HG03095 (cell line): ENCODE measurements at regions not wholly inside any gene's neighbourhood (a gene's known extent, or its start where the extent isn't known, plus 50 kb on each side); places are given as distances from the start of the nearest gene placed in this dataset.
A peak's percentile ranks its signal among the peaks of the same experiment; 100 is the strongest.

Source experiments
- ATAC-seq: cut with Tn5 transposase; IDR thresholded peaks from one replicate; pipeline ENCODE4 v1.9.1; 2021; ENCODE audit warnings: moderate library complexity; ENCODE audit not compliant: unreplicated experiment

DNA sequence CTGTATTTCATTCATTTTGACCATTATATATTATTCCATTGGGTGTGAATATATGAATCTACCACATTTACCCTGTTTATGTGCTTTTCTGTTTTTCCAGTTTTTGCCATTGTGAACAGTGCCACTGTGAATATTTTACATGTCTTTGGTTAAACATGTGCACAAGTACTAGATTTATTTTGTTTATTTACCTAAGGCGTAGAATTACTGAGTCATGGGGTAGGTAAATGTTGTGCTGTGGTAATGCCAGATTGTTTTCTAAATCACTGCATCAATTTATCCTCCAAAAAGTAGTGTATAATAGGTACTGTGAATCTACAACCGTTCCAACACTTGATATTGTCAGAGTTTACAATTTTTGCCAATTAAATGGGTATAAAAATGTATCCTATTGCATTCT, 362.1 kb upstream of the AGTR1 start:
- no peak for ATAC-seq

DNA sequence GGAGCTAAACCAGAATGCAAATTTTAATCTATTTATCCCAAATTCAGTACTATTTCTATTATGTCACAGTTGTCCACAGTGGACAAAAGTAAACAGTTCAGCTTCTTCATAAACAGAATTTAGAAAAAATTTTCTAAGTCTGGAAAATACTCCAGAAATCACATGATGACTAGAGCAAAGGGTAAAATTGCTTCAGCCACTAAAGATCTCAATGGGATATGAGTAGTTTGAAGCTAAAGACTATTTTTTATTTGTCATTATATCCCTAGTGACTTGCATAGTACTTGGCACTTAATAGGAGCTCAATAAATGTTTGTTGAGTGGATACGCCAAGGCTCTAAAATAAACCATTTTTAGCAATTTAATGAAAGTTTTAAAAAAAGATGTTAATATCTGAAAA, 354.3 kb upstream of the AGTR1 start:
- ATAC-seq, result no peak

DNA sequence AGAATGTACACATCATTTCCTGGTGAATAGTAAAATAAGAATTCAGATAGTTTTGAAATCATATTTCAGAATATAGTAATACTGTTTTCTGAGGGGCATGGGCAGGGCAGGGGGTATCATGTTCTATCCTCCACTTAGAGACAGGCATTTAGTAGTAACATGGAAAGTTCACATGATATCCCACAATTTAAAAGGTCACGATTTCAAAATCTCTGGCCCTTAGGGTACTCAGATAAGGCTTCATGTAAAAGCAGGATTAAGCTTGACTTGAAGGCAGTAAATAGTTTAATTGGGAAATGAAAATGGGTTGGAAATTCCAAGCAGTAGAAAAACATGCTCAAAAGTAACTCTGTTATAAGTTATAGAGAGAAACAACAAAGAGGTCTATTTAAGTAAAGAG, 353.2 kb upstream of the AGTR1 start:
- ATAC-seq, result no peak

DNA sequence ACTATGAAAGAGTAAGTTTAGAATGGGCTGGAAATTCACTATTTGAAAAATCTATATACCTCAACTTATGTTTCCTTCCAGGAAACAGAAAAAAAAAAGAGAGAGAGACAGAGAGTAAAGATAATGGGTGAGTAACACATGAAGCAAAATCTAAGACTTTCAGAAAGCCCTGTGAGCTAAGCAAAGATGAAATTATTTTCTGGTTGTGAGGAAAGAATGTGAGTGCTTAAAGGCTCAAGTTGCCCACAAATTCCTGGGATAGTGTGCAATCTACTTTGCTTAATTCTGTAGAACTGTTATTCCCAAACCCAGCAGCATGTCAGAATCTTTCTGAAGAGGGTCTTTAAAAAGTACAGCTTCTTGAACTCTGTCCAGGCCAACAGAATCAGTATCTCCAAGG, 337.7 kb upstream of the AGTR1 start:
- ATAC-seq, result no peak

DNA sequence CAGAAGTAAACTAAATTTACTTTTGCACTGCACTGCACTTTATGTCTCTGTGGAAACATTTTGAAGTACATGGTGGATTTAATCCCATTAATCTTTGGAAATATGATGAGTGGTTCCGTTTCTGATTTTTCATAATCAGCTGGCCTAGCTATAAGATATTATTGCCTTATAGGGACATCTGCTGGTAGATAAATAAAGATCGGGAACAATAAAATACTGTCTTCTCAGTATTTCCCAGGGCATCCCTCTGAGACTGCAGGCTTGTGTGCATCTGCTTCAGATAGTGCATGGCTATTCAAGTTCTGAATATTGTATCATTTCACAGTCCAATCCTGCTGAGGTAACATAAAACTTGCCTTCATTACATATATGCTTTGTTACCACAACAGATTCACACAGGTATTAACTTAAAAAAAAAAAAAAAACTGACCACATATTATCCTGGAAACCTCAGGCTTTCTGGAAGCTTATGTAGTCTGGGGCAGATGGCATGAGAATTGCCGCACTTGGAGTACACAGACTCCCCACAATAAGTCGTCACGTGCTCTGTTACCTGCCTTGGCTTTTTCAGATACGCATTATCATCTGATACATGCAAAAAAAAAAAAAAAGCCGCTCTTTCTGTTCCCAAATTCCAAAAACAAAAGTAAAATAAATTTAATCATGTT, 330.8 kb upstream of the AGTR1 start:
- ATAC-seq, result no peak

DNA sequence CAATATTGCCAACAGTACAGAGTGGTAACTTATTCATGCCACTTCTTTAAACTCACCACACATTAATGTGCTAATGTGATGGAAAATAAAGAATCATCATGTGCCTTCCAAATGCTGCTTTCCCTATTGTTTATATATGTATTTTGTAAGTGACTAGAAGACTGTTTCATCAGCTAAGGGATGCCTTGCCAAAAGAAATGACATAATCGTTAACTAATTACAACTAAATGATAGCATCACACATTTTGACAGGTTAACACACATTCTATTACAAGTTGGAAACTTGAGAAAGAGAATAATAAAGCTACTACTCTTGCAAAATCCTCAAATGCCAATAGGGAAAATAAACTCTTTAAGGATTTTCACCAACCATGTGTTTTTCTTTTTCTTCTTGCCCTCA, 329.9 kb upstream of the AGTR1 start:
- no peak for ATAC-seq

DNA sequence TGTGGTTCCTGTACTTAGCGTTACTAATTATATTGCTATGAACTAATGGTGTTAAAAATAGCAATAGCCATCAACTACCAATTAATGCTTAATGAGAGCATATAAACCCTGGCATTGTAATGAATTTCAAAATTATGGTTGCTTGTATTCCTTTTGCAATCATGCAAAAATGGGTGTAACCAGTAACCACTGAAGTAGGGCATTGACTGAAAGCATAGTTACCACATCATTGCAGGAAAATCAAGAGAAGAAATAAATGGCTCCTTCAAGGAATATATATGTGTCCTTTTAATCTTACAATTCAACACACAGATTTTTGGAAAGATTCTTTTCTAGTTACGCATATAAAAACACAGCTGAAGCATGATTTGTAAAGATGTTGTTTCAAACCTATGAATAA, 328.3 kb upstream of the AGTR1 start:
- ATAC-seq, result no peak

DNA sequence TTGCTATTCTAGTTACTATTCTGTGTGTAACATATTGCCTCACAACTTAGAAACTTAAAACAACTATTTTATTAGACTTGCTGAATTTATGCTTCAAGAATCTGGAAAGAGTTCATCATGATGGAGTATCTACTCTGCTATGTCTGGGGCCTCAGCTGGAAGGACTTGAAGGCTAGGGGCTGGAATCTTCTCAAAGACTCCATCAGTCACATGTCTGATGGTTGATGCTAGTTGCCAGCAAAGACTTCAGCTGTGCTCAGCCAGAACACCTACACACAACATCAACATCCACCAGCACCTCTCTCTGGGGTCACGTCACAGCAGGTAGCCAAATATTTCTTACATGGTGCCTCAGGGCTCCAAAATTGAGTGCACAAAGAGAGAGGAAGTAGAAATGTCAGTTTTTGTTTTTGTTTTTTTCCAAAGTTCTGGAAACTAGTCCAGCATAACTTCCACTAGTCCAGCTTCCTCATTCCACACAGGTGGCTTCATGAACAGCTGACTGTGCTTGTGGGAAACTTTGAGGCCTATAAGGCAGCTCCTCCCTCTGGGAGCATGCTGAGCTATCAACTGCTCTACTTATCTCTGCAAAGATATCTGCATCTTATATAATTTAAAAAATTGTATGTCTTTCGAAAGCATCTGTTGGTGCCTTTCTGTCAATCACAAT, 325.4 kb upstream of the AGTR1 start:
- no peak for ATAC-seq

DNA sequence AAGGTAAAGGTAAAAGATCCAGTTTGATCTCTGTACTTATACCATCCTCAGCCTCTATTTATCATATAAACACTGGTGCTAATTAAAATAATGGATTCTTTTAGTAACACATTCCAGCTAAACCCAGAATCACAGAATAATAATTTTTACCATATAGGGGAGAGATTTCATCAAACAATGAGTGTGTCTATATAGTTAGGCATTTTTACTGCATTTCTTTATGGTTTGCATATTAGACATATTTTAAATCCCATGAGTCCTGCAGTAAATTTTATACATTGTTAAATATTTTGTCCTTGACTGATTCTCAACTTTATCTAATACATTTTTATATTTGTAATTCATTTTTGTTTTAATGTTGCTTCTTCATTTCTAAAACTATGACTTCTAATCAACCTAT, 323.7 kb upstream of the AGTR1 start:
- no peak for ATAC-seq

DNA sequence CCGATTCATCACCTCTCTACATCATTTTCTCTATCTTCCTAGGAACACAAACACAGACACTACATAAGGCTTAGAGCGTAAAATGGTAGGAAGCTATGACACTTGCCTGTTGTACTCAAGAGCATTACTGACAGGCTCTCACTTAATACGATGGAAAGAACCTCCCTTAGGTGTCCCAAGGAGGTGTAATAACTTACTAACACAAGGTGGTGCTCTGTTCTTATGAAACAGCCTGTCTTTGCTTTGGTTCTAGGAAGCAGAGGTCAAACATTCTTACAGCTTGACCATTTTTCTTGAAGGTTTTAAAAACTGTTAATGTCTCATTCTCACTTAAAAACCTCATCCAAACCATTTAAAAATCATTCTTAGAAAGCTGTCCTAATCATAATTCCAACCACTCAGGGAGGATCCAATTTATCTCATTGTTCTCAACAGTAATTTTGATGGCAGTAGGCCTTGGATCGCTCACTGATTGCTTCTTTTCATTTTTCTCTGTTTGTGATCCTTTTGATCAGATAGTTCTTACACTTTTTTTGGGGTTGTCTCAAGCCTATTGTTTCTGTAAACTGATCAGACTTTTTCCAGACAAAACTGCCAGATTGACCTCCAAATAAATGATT, 317.8 kb upstream of the AGTR1 start:
- ATAC-seq, result peak; percentile 86

DNA sequence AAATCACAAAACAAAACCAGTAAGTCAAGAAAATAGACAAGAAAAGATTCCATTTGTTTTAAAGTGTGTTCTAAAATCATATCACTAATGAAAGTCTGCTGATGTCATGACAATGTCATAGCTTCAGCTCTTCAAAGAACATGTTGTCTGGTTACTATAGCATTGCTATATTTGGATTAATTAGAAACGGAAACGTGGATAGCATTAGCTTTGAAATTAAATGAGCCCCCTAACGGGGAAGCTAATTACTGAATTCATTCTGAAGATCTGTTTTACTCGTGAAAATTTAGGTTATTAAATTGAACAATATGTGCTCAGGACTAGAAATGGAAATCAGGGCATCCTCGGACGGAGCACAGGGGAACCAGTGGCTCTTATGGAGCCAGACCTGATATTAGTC, 316.7 kb upstream of the AGTR1 start:
- ATAC-seq, result no peak

DNA sequence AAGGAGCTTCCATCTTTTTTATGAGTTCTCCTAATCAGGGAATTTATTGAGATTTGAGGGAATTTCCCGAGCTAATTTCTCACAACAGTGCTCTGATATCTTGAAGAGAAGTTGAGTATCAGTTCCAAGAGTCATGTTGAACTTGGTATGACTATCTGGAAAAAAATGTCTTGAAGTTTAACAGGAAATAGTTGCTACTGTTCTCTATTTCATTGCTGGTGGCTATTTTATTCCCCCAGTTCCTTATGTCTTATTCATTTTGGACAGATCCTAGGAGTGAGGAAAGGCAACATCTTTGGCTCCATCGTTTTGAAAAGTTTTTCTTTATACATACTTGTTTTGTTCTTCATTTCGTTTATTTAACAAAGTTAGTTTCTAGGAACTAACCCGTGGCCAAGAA, 307.8 kb upstream of the AGTR1 start:
- ATAC-seq, result no peak

DNA sequence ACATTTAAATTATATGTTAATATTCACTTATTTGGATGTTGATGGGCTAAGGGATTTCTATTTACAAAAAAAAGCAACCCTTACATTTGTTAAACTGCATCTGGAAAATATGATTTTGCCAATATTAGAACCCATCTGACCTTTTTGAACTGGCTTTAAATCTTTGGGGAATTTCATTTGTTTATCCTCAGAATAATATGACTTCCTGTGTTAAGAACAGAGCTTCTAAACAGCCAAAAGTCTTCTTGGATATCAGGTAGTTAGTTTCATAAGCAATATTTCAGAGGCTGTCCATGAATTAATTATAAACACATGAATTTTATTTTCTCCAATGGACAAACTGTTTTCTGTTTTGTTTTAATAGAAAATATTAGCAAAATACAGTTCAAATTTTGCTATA, 301.9 kb upstream of the AGTR1 start:
- no peak for ATAC-seq

DNA sequence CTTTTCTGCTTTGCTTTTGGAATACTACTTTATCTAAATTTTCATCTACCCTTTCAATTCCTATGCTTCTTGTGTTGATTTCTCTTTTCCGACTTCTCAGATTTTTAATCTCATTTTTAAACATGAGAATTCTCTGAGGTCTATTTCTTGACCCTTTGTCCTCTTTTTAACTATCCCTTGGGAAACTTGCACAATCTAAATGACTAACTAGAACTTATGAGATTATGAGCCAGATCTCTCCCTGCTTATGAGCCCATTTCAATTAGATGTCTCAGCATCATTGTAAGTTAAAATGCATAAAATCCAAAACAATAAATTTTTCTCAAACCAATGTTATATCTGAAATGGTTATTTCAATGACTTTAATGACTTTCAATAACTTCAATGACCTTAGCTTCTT, 296.9 kb upstream of the AGTR1 start:
- no peak for ATAC-seq

DNA sequence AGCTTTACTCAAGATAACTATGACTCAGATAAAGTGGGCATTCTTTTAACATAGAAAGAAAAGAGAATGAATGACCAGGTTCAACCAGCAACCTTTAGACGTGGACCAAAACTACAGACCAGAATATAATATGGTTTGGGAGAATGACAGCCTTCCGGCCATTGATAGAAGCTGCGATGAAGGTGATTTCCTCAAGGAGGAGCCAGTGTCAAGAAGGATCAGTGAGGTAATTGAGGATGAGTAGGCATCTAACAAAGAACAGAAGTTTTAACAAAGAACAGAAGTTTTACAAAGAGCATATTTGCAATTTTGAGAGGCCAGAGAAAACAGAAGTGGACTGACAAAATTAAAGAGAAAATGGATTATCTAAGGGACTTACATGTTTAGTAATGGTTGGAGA, 289.0 kb upstream of the AGTR1 start:
- no peak for ATAC-seq

DNA sequence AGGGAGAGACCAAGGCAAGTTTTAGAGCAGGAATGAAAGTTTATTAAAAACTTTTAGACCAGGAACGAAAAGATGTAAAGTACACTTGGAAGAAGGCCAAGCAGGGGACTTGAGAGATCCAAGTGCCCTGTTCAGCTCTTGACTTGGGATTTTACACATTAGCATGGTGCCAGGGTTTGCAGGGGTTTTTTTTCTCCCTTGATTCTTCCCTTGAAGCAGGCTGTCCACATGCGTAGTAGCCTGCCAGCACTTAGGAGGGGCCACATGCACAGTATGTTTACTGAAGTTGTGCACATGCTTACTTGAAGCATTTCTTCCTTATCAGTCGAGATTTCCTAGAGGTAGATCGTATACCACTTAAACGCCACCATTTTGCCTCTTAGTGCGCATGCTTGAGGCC, 277.5 kb upstream of the AGTR1 start:
- ATAC-seq, result no peak

DNA sequence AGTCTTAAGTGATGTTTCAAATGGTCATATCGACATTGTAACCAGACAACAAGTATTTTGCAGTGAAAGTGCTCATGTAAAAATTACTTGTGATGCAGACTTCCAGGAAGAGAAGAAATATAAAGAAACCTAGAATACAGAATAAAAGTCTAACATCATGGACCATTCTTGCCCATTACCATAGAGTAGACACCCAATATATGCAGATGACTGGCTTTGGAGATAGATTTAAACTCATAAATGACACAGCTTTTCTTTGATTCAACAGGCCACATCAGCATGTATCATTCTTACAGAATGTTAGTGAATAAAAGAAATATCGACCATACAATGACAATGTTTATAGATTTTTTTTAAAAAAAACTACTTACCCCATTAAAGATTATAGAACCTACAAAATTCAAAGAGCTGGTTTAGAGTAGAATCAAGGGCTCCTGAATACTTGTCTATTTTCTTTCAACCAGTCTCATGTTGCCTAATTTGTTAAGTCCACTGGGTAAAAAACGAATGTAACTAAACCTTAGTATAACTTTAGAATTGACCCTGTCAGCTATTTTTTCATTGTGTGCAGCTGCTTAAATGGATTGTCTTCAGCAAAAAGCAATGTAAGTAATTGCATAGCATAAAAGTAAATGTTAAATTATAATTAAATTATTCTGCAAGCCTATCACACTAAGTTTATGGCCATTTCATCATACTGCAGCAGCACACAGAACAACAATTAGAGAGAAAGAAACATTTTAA, 268.7 kb upstream of the AGTR1 start:
- no peak for ATAC-seq

DNA sequence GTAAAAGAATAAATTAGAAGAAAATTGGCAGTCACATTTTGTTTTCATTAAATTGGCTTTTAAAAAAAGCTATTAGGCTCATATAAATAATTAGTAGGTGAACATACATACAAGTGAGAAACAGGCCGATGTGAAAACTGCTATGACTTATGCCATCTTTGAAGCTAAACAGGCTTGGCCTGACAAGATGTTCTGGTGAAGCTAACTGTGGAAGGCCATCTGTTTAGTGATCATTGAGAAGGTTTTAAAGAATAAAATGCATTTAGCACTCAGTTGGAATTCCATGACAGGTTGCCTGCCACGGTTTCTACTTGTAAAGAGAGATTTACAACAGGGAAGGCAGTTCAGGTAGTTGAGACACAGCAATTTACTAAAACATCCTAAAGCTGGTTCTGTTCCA, 264.0 kb upstream of the AGTR1 start:
- no peak for ATAC-seq

DNA sequence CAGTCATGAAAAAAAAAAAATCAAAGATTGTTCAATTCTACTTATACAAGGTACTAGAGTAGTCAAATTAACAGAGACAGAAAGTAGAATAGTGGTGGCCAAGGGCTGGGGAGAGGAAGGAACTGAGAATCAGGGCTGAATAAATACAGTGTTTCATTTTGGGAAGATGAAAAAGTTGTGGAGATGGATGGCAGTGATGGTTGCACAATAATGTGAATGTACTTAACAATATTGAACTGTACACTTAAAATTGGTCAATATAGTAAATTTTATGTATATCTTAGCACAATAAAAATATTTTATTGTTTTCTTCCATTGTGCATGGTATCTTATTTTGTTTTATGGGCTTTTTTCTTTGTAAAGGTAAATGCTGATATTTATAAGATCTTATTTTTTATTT, 262.2 kb upstream of the AGTR1 start:
- ATAC-seq, result no peak

DNA sequence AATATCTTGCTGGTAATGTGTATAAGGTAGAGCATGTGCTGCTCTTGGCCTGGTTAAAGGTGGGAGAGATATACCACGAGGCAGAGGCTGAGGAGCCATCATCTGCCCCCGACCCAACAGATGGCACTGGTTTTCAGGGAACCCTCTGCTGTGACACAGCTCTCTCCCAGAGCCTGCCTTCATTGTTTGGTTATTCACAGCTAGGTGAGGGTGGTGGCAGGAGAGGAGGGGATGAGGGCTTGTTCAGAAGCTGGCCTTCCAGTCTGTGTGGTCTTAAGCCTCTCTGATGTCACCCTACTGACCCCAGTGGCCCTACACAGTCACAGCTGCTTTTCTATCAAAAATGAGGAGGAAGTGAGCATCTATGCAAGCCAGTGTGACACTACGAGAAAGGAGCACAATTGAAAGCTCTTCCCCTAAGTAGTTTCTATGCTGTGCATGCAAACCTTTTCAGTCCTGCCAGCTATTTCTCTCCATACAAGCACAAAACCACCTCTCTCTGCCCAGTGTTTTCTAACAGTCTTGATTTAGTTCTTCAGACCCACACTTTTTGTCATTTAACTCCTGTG, 258.4 kb upstream of the AGTR1 start:
- ATAC-seq, result peak; percentile 57

DNA sequence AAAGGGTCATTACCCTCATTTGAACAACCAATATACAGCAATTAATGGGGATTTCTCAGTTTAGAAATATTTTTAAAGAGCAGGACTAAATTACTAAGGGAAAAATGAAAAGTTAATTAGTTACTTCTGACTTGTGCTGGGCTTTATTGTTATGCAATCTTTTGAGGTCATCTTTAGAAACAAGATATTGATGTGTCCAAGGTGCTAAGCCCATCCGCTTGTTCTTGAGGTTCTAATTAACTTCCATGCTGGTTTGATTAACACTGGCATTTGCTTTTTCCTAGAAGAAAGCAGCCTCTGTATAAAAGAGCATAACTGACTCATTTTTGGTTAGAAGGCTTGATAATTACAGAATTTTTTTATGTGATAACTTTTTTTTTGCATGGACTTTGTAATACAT, 256.5 kb upstream of the AGTR1 start:
- ATAC-seq, result no peak

DNA sequence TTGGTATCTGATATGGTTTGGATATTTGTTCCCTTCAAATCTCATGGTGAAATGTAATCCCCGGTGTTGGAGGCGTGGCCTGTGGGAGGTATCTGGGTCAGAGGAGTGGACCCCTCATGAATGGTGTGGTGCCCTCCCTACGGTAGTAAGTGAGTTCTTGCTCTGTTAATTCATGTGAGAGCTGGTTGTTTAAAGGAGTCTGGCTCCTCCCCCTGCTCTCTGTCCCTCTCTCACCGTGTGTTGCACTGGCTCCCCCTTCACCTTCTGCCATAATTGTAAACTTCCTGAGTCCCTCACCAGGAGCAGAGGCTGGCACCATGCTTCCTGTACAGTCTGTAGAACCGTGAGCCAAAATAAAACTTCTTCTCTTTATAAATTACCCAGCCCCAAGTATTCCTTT, 246.9 kb upstream of the AGTR1 start:
- no peak for ATAC-seq
